HepG2 (cell line): ENCODE measurements at regions not wholly inside any gene's neighbourhood (a gene's known extent, or its start where the extent isn't known, plus 50 kb on each side); places are given as distances from the start of the nearest gene placed in this dataset.
A peak's percentile ranks its signal among the peaks of the same experiment; 100 is the strongest.

ENCODE experiments used
- ATAC-seq: fragments of 200-7000 bp; cut with Tn5 transposase; 3 replicates; pipeline ENCODE4 v1.9.1; 2020; ENCODE audit warnings: mild to moderate bottlenecking, moderate library complexity
- BruUV-seq: library from RNA; stranded (reverse); fragments of 400-500 nt; replicated peaks from 2 replicates; lab custom pipeline; 2021; lab: Mats Ljungman, UMichigan
- CTCF ChIA-PET: fragments of 300-600 bp; formaldehyde crosslinking; extraction: SDS; loops from one replicate; lab custom pipeline; 2021; ENCODE audit warnings: low total read pairs, inconsistent platforms, low intra/inter-chr PET ratio; lab: Yijun Ruan, JAX
- POLR2A ChIA-PET: fragments of 350-600 bp; sonication (Branson Sonifier 250); formaldehyde crosslinking; loops from one replicate; lab custom pipeline; 2020; ENCODE audit warnings: antibody characterized with exemption, inconsistent platforms; lab: Yijun Ruan, JAX
- DNase-seq: peaks from one replicate; pipeline ENCODE4 v3.0.0-alpha.2; 2015; ENCODE audit warnings: low spot score
- FAIRE-seq: peaks from 3 replicates; lab custom pipeline; 2011; peaks lifted over from hg19 to GRCh38; lab: Jason Lieb, UNC
- H2AFZ ChIP-seq: one replicate; pipeline ENCODE4 v1.6.1; 2011; ENCODE audit warnings: low read length, inconsistent platforms
- H3K27ac ChIP-seq: fragments of 300-600 bp; 3 replicates; pipeline ENCODE4 v1.8.0; 2011; ENCODE audit warnings: mixed run types, mild to moderate bottlenecking, mixed read lengths, low read length, inconsistent platforms; ENCODE audit not compliant: insufficient read depth; ENCODE audit errors: extremely low read length
- H3K27me3 ChIP-seq, 2 experiments: fragments of 200-600 bp in 1 of 2; 2 replicates in 1 of 2; 3 replicates in 1 of 2; pipeline versions ENCODE4 v1.6.0 to v1.8.0; 2011; ENCODE audit warnings: low read length in 2 of 2, mild to moderate bottlenecking in 2 of 2, moderate library complexity in 2 of 2, inconsistent platforms in 1 of 2; ENCODE audit not compliant: insufficient read depth in 2 of 2, control insufficient read depth in 1 of 2
- H3K36me3 ChIP-seq, 2 experiments: fragments of 200-600 bp in 1 of 2; replicated peaks in 1 of 2; 2 replicates in 1 of 2; 3 replicates in 1 of 2; pipeline versions ENCODE4 v1.5.1 to v1.8.0; 2011; ENCODE audit warnings: low read length in 2 of 2, inconsistent platforms in 1 of 2; ENCODE audit not compliant: insufficient read depth in 2 of 2, control insufficient read depth in 1 of 2
- H3K4me1 ChIP-seq: 2 replicates; pipeline ENCODE4 v1.5.1; 2012; ENCODE audit warnings: low read length, inconsistent platforms; ENCODE audit not compliant: insufficient read depth
- H3K4me2 ChIP-seq: 2 replicates; pipeline ENCODE4 v1.6.0; 2011; ENCODE audit warnings: low read depth, low read length, inconsistent platforms
- H3K4me3 ChIP-seq, 3 experiments: fragments of 200-600 bp in 1 of 3; sonication (generic), shearing (Covaris generic) in 1 of 3; replicated peaks in 1 of 3; 2 replicates each; pipeline ENCODE4 v1.5.1; 2011 to 2016; ENCODE audit warnings: low read length in 3 of 3, inconsistent platforms in 2 of 3, low read depth in 2 of 3, mild to moderate bottlenecking in 2 of 3, control low read depth in 1 of 3, mixed read lengths in 1 of 3; ENCODE audit not compliant: insufficient read depth in 1 of 3
- H3K79me2 ChIP-seq: one replicate; pipeline ENCODE4 v1.6.1; 2011; ENCODE audit warnings: low read length, inconsistent platforms; ENCODE audit not compliant: insufficient read depth
- H3K9ac ChIP-seq: 2 replicates; pipeline ENCODE4 v1.6.0; 2011; ENCODE audit warnings: mild to moderate bottlenecking, low read depth, low read length, inconsistent platforms; ENCODE audit not compliant: insufficient read depth
- H3K9me3 ChIP-seq: 2 replicates; pipeline ENCODE4 v1.5.1; 2012; ENCODE audit warnings: mild to moderate bottlenecking, low read length
- H4K20me1 ChIP-seq: 2 replicates; pipeline ENCODE4 v1.6.0; 2011; ENCODE audit warnings: inconsistent platforms, mild to moderate bottlenecking, low read length, moderate library complexity; ENCODE audit not compliant: insufficient read depth
- ATF3 ChIP-seq: sonication (generic); formaldehyde crosslinking; IDR thresholded peaks from 2 replicates; pipeline ENCODE4 v1.4.0; 2020; ENCODE audit warnings: missing genetic modification reagents
- ATF7-NPFF ChIP-seq: sonication (generic); formaldehyde crosslinking; IDR thresholded peaks from 2 replicates; pipeline ENCODE4 v1.8.1; 2023; ENCODE audit warnings: mild to moderate bottlenecking, low read depth, missing genetic modification reagents, moderate library complexity
- ELF1 ChIP-seq: sonication (generic); formaldehyde crosslinking; IDR thresholded peaks from 2 replicates; pipeline ENCODE4 v1.4.0; 2020; ENCODE audit warnings: missing genetic modification reagents
- ELF4 ChIP-seq: sonication (generic); formaldehyde crosslinking; IDR thresholded peaks from 2 replicates; pipeline ENCODE4 v1.5.0; 2020; ENCODE audit warnings: missing genetic modification reagents, mild to moderate bottlenecking, moderate library complexity, borderline replicate concordance
- GATAD2A ChIP-seq: IDR thresholded peaks from 2 replicates; pipeline ENCODE4 v1.6.1; 2016
- HMG20A ChIP-seq: IDR thresholded peaks from 2 replicates; pipeline ENCODE4 v1.6.1; 2016; ENCODE audit warnings: borderline replicate concordance
- HNRNPUL1 ChIP-seq: fragments of 200-400 bp; formaldehyde crosslinking; IDR thresholded peaks from 2 replicates; pipeline ENCODE4 v1.6.1; 2017; ENCODE audit warnings: low read depth, mild to moderate bottlenecking, low read length, moderate library complexity
- JUND ChIP-seq: sonication (generic); formaldehyde crosslinking; IDR thresholded peaks from 2 replicates; pipeline ENCODE4 v1.8.0; 2022; ENCODE audit warnings: mild to moderate bottlenecking, missing genetic modification reagents
- MLLT10 ChIP-seq: sonication (generic); formaldehyde crosslinking; IDR thresholded peaks from 2 replicates; pipeline ENCODE4 v1.4.0; 2020; ENCODE audit warnings: missing genetic modification reagents
- NPAS2 ChIP-seq: sonication (generic); formaldehyde crosslinking; IDR thresholded peaks from 2 replicates; pipeline ENCODE4 v1.8.0; 2022; ENCODE audit warnings: mild to moderate bottlenecking, missing genetic modification reagents, borderline replicate concordance
- PTBP1 ChIP-seq: fragments of 200-400 bp; formaldehyde crosslinking; IDR thresholded peaks from 2 replicates; pipeline ENCODE4 v1.6.1; 2018; ENCODE audit warnings: low read length, low read depth; ENCODE audit not compliant: poor library complexity, severe bottlenecking
- SOX13 ChIP-seq, 3 experiments: fragments of 450-650 bp in 1 of 3; sonication (generic) in 1 of 3; formaldehyde crosslinking in 1 of 3; IDR thresholded peaks in 2 of 3; conservative IDR thresholded peaks in 1 of 3; 2 replicates each; pipeline versions ENCODE4 v1.5.0 to v1.6.1; 2016 to 2020; ENCODE audit warnings: antibody characterized with exemption in 1 of 3, mild to moderate bottlenecking in 1 of 3, missing compliant biosample characterization in 1 of 3, missing genetic modification reagents in 1 of 3, moderate library complexity in 1 of 3
- SOX5 ChIP-seq: IDR thresholded peaks from 2 replicates; pipeline ENCODE4 v1.6.1; 2016; ENCODE audit warnings: borderline replicate concordance
- SRF ChIP-seq: IDR thresholded peaks from 2 replicates; pipeline ENCODE4 v1.6.1; 2011; ENCODE audit warnings: mild to moderate bottlenecking, low read depth, low read length, moderate library complexity
- SRSF4 ChIP-seq: fragments of 200-400 bp; formaldehyde crosslinking; IDR thresholded peaks from one replicate; pipeline ENCODE4 v1.6.1; 2018; ENCODE audit warnings: mild to moderate bottlenecking, low read depth, low read length, moderate library complexity; ENCODE audit not compliant: poor library complexity, severe bottlenecking
- TAF1 ChIP-seq: sonication (generic); formaldehyde crosslinking; IDR thresholded peaks from 2 replicates; pipeline ENCODE4 v1.4.0; 2020; ENCODE audit warnings: missing genetic modification reagents
- ZBTB25 ChIP-seq: IDR thresholded peaks from 2 replicates; pipeline ENCODE4 v1.6.1; 2018; ENCODE audit warnings: missing genetic modification reagents
- ZNF18 ChIP-seq: sonication (generic); formaldehyde crosslinking; IDR thresholded peaks from 2 replicates; pipeline ENCODE4 v1.8.0; 2022; ENCODE audit warnings: mild to moderate bottlenecking, missing genetic modification reagents; ENCODE audit not compliant: insufficient replicate concordance
- ZNF260 ChIP-seq: sonication (generic); formaldehyde crosslinking; IDR thresholded peaks from 2 replicates; pipeline ENCODE4 v1.4.0; 2020; ENCODE audit warnings: missing genetic modification reagents, low read depth, mild to moderate bottlenecking, borderline replicate concordance
- ZNF317 ChIP-seq: sonication (generic); formaldehyde crosslinking; IDR thresholded peaks from 2 replicates; pipeline ENCODE4 v1.5.0; 2020; ENCODE audit warnings: mild to moderate bottlenecking, missing genetic modification reagents
- ZNF782 ChIP-seq: sonication (generic); formaldehyde crosslinking; IDR thresholded peaks from 2 replicates; pipeline ENCODE4 v1.4.0; 2020; ENCODE audit warnings: missing genetic modification reagents, mild to moderate bottlenecking, borderline replicate concordance
- WGBS: methylation state at CpG from one replicate; pipeline ENCODE4 v1.1.6; 2017; ENCODE audit warnings: low lambda C conversion rate; 5-methylcytosine and 5-hydroxymethylcytosine counted together
- in situ Hi-C: cut with HindIII; loops from 2 replicates; pipeline ENCODE4 v1.10.0; 2017; ENCODE audit warnings: low pct_unique_long_range_greater_than_20kb; ENCODE audit not compliant: extremely low pct_ligation_motif_present
- intact Hi-C: fragments of 100-400 bp; cut with micrococcal nuclease; formaldehyde crosslinking; loops from one replicate; pipeline ENCODE4 v1.10.0; 2022; ENCODE audit not compliant: unreplicated experiment

- TF ChIP-seq ZNF18 (CRISPR knock-in tag): no peak
- no peak for TF ChIP-seq ZNF317
- no peak for TF ChIP-seq ATF7-NPFF (CRISPR knock-in tag)
- TF ChIP-seq SRF: no peak
- no peak for TF ChIP-seq PTBP1
- no peak for TF ChIP-seq HNRNPUL1
- no peak for TF ChIP-seq SRSF4
- TF ChIP-seq TAF1 (CRISPR knock-in tag): no peak
- TF ChIP-seq ZNF260 (CRISPR knock-in tag): no peak
- TF ChIP-seq, all 625 proteins: peak for 0
Measured at GRCh38 chr3:66592927-66593625, 92.3 kb upstream of the LRIG1 start (continued).

- ChIA-PET POLR2A (no interaction called here), CTCF (no interaction called here)
- TF ChIP-seq SOX5 (CRISPR knock-in tag) (peak; percentile 37; the same call in 1 of the 2 replicates), NPAS2 (no peak), ELF1 (peak; percentile 40; the same call in 1 of the 2 replicates), JUND (no peak), GATAD2A (CRISPR knock-in tag) (peak; percentile 61; the same call in 1 of the 2 replicates), HMG20A (CRISPR knock-in tag) (peak; percentile 53; the same call in 1 of the 2 replicates), SOX13 (IDR thresholded peaks at IDR 0.05) (no peak), SOX13 (CRISPR knock-in tag; conservative IDR thresholded peaks at IDR 0.05 in 1 of 2, IDR thresholded peaks at IDR 0.05 in 1 of 2) (peak in 1 of 2 experiments; percentile 50; a peak in 1 of 4 replicates), MLLT10 (CRISPR knock-in tag) (no peak), ATF3 (CRISPR knock-in tag) (peak; percentile 58; the same call in 1 of the 2 replicates), ZBTB25 (CRISPR knock-in tag) (0 out of 2 replicates have a peak, but pooled peaks have one; percentile 29), ZNF782 (CRISPR knock-in tag) (no peak), ELF4 (CRISPR knock-in tag) (no peak)
Measured at GRCh38 chr3:66593978-66594377, 93.2 kb upstream of the LRIG1 start.

More at GRCh38 chr3:66593978-66594377, 93.2 kb upstream of the LRIG1 start:
- Histone ChIP-seq H2AFZ (no peak overlapping the region), H3K36me3 (no peaks in the 10 kb centered on the region), H3K27me3 (no peaks in the 10 kb centered on the region; a peak in 2 of 5 replicates), H3K9ac (no peak overlapping the region), H3K27ac (no peak overlapping the region), H3K9me3 (no peaks in the 10 kb centered on the region), H3K4me3 (no peak overlapping the region), H3K79me2 (no peaks in the 10 kb centered on the region), H4K20me1 (no peaks in the 10 kb centered on the region), H3K4me2 (no peak overlapping the region), H3K4me1 (peaks cover 7% of the 10 kb centered on the region; the same call in 1 of the 2 replicates)
- DNase-seq (peak; percentile 74), FAIRE-seq (no peak), ATAC-seq (peak; percentile 71)
- no TSS peak for BruUV-seq
- WGBS: 5% methylated on average over 1 of the region's 1 CpG
- in situ Hi-C loops: no loop called here
- intact Hi-C loops: no loop called here
